Adrenal gland (tissue), 5 donors: ENCODE measurements at regions not wholly inside any gene's neighbourhood (a gene's known extent, or its start where the extent isn't known, plus 50 kb on each side); places are given as distances from the start of the nearest gene placed in this dataset.

Source experiments
- POLR2A ChIP-seq, 2 donors: fragments of 450-650 bp; IDR thresholded peaks; one replicate each; pipeline ENCODE4 v1.6.1; 2017; ENCODE audit warnings: antibody characterized with exemption in 2 of 2, mild to moderate bottlenecking in 2 of 2, moderate library complexity in 1 of 2
- TF ChIP-seq, protein P1 (sequence below), 6 experiments: fragments of 450-650 bp in 4 of 6; fragments of 200-600 bp in 2 of 6; sonication (generic) in 1 of 6; IDR thresholded peaks; 1 replicate in 5 of 6; 2 replicates in 1 of 6; pipeline versions ENCODE4 v1.5.1 to v1.8.0; 2016 to 2021; ENCODE audit warnings: antibody characterized with exemption in 6 of 6, mild to moderate bottlenecking in 2 of 6, moderate library complexity in 1 of 6
- donor health status: DM: no; HTN: no; CAD: no.

DNA sequence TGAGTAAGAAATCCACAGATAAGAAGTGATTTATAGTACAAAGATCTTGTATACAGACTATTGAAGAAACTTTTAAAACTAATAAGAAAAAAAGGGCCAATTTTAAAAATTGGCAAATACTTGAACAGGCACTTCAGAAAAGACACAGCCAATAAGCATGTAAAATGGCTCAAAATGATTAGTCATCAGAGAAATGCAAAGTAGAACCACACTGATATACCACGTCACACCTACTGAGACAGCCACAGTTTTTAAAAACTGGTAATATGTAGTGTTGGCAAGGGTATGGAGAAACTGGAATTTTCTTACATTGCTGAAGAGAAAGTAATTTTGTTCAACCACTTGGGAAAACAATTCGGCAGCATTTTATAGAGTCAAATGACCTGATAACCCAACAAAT, 488.9 kb upstream of the HTR1E start:
- TF ChIP-seq, protein P1, sequence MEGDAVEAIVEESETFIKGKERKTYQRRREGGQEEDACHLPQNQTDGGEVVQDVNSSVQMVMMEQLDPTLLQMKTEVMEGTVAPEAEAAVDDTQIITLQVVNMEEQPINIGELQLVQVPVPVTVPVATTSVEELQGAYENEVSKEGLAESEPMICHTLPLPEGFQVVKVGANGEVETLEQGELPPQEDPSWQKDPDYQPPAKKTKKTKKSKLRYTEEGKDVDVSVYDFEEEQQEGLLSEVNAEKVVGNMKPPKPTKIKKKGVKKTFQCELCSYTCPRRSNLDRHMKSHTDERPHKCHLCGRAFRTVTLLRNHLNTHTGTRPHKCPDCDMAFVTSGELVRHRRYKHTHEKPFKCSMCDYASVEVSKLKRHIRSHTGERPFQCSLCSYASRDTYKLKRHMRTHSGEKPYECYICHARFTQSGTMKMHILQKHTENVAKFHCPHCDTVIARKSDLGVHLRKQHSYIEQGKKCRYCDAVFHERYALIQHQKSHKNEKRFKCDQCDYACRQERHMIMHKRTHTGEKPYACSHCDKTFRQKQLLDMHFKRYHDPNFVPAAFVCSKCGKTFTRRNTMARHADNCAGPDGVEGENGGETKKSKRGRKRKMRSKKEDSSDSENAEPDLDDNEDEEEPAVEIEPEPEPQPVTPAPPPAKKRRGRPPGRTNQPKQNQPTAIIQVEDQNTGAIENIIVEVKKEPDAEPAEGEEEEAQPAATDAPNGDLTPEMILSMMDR (IDR thresholded peaks at IDR 0.05), result no peak
- no peak for TF ChIP-seq POLR2A (IDR thresholded peaks at IDR 0.05)
